ENCODE measurements at regions not wholly inside any gene's neighbourhood (a gene's known extent, or its start where the extent isn't known, plus 50 kb on each side); places are given as distances from the start of the nearest gene placed in this dataset.

DNA sequence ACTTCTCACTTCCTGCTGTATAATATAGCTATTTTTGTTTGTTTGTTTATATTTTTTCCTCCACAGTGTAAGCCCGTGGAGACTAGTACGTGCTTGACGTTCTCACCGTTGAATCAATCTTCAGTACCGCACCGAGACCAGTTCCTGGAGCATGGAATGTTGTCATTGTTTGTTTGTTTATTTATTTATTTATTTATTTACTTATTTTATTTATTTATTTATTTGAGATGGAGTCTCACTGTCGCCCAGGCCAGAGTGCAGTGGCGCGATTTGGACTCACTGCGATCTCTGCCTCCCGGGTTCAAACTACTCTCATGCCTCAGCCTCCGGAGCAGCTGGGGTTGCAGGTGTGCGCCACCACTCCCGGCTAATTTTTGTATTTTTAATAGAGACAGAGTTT is 506.6 kb upstream of the TMEM132C start:
- Mint-ChIP-seq H3K9me3 (peaks cover 60% of the 10 kb centered on the region), H3K4me1 (peaks cover 2% of the 10 kb centered on the region; the same call in 1 of the 2 replicates), H3K36me3 (peaks cover 58% of the 10 kb centered on the region), H3K27me3 (ENCODE audit: low read depth) (peaks cover 9% of the 10 kb centered on the region), H3K4me3 (no peak overlapping the region), H3K27ac (no peak overlapping the region)
- TF ChIP-seq TCF7 (CRISPR knock-in tag; IDR thresholded peaks at IDR 0.05; ENCODE audit: low read depth) (no peak), IRF1 (CRISPR knock-in tag; IDR thresholded peaks at IDR 0.05) (no peak), NR2C2 (CRISPR knock-in tag; IDR thresholded peaks at IDR 0.05) (no peak), ZNF396 (CRISPR knock-in tag; IDR thresholded peaks at IDR 0.05; ENCODE audit: borderline replicate concordance) (no peak), TP53 (CRISPR knock-in tag; IDR thresholded peaks at IDR 0.05) (no peak), SOX15 (CRISPR knock-in tag; IDR thresholded peaks at IDR 0.05) (no peak), ZNF532 (CRISPR knock-in tag; IDR thresholded peaks at IDR 0.05; ENCODE audit: borderline replicate concordance) (no peak), NFATC4 (CRISPR knock-in tag; IDR thresholded peaks at IDR 0.05) (no peak)
- TF ChIP-seq, protein P1, sequence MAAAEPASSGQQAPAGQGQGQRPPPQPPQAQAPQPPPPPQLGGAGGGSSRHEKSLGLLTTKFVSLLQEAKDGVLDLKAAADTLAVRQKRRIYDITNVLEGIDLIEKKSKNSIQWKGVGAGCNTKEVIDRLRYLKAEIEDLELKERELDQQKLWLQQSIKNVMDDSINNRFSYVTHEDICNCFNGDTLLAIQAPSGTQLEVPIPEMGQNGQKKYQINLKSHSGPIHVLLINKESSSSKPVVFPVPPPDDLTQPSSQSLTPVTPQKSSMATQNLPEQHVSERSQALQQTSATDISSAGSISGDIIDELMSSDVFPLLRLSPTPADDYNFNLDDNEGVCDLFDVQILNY (CRISPR knock-in tag; IDR thresholded peaks at IDR 0.05): no peak
- CTCF ChIA-PET: no interaction called here
- DNase-seq (ENCODE audit: low spot score) (no peak), ATAC-seq (no peak)
- POLR2A ChIA-PET: no interaction called here

DNA sequence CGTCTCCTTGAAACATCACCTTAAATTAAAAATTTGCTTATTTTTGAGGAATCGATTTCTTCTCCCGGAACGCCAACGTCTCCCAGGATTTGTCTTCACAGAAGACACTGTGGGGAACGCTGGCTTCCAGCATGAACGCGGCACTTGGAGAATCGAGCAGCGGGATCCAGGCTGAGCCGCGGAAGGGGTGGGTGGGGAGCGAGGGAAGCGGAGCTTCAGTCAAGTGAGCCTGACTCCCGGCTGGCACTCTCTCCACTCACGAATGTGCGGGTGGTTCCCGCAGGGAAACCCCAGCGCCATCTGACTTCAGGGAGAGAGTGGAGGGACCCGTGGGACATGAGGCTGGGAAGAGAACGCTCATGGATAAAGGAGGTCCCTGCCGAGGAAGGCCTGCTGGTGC is 506.0 kb upstream of the TMEM132C start:
- H3K4me3 Mint-ChIP-seq: no peak overlapping the region
- peaks cover 60% of the 10 kb centered on the region for H3K9me3 Mint-ChIP-seq
- DNase-seq (ENCODE audit: low spot score): no peak
- ATAC-seq: no peak
- CTCF ChIA-PET: no interaction called here
- H3K36me3 Mint-ChIP-seq: peaks cover 58% of the 10 kb centered on the region
- POLR2A ChIA-PET: no interaction called here
- H3K27ac Mint-ChIP-seq: no peak overlapping the region
- peaks cover 2% of the 10 kb centered on the region; the same call in 1 of the 2 replicates for H3K4me1 Mint-ChIP-seq
- peaks cover 6% of the 10 kb centered on the region; the same call in 1 of the 2 replicates for H3K27me3 Mint-ChIP-seq (ENCODE audit: low read depth)
- TF ChIP-seq HMGA2 (CRISPR knock-in tag; IDR thresholded peaks at IDR 0.05) (no peak), IRF1 (CRISPR knock-in tag; IDR thresholded peaks at IDR 0.05) (no peak), ZNF232 (CRISPR knock-in tag; IDR thresholded peaks at IDR 0.05) (no peak), NR3C1 (CRISPR knock-in tag; conservative IDR thresholded peaks at IDR 0.05; ENCODE audit: low read depth) (no peak), NFYB (CRISPR knock-in tag; conservative IDR thresholded peaks at IDR 0.05; ENCODE audit: low read depth) (no peak), FOXP1 (CRISPR knock-in tag; IDR thresholded peaks at IDR 0.05; ENCODE audit: borderline replicate concordance) (no peak), ZNF263 (CRISPR knock-in tag; IDR thresholded peaks at IDR 0.05; ENCODE audit: low read depth) (no peak), E2F4 (CRISPR knock-in tag; IDR thresholded peaks at IDR 0.05; ENCODE audit: borderline replicate concordance, low read depth) (no peak), ZNF416 (CRISPR knock-in tag; IDR thresholded peaks at IDR 0.05) (no peak), MYBL2 (CRISPR knock-in tag; IDR thresholded peaks at IDR 0.05) (no peak), JAZF1 (CRISPR knock-in tag; IDR thresholded peaks at IDR 0.05) (no peak), TEAD4 (CRISPR knock-in tag; IDR thresholded peaks at IDR 0.05) (no peak), ZNF219 (CRISPR knock-in tag; IDR thresholded peaks at IDR 0.05; ENCODE audit: borderline replicate concordance) (no peak), PRRX2 (CRISPR knock-in tag; IDR thresholded peaks at IDR 0.05) (no peak), ATF2 (CRISPR knock-in tag; IDR thresholded peaks at IDR 0.05; ENCODE audit: borderline replicate concordance, low read depth) (no peak)
- TF ChIP-seq, protein P2, sequence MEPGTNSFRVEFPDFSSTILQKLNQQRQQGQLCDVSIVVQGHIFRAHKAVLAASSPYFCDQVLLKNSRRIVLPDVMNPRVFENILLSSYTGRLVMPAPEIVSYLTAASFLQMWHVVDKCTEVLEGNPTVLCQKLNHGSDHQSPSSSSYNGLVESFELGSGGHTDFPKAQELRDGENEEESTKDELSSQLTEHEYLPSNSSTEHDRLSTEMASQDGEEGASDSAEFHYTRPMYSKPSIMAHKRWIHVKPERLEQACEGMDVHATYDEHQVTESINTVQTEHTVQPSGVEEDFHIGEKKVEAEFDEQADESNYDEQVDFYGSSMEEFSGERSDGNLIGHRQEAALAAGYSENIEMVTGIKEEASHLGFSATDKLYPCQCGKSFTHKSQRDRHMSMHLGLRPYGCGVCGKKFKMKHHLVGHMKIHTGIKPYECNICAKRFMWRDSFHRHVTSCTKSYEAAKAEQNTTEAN (CRISPR knock-in tag; IDR thresholded peaks at IDR 0.05): no peak
- TF ChIP-seq, protein P3, sequence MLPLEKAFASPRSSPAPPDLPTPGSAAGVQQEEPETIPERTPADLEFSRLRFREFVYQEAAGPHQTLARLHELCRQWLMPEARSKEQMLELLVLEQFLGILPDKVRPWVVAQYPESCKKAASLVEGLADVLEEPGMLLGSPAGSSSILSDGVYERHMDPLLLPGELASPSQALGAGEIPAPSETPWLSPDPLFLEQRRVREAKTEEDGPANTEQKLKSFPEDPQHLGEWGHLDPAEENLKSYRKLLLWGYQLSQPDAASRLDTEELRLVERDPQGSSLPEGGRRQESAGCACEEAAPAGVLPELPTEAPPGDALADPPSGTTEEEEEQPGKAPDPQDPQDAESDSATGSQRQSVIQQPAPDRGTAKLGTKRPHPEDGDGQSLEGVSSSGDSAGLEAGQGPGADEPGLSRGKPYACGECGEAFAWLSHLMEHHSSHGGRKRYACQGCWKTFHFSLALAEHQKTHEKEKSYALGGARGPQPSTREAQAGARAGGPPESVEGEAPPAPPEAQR (CRISPR knock-in tag; IDR thresholded peaks at IDR 0.05): no peak
